NB4 (cell line): ENCODE measurements at regions not wholly inside any gene's neighbourhood (a gene's known extent, or its start where the extent isn't known, plus 50 kb on each side); places are given as distances from the start of the nearest gene placed in this dataset.

ENCODE experiments used
- MYC ChIP-seq: IDR thresholded peaks from 2 replicates; pipeline ENCODE4 v1.6.1; 2011; ENCODE audit warnings: low read depth, low read length
- TF ChIP-seq, protein P1 (sequence below): IDR thresholded peaks from one replicate; pipeline ENCODE4 v1.5.1; 2012; ENCODE audit warnings: low read depth, low read length

GRCh38 chr4:33025236-33025635 is 2305.1 kb downstream of the PCDH7 start:
- TF ChIP-seq, protein P1, sequence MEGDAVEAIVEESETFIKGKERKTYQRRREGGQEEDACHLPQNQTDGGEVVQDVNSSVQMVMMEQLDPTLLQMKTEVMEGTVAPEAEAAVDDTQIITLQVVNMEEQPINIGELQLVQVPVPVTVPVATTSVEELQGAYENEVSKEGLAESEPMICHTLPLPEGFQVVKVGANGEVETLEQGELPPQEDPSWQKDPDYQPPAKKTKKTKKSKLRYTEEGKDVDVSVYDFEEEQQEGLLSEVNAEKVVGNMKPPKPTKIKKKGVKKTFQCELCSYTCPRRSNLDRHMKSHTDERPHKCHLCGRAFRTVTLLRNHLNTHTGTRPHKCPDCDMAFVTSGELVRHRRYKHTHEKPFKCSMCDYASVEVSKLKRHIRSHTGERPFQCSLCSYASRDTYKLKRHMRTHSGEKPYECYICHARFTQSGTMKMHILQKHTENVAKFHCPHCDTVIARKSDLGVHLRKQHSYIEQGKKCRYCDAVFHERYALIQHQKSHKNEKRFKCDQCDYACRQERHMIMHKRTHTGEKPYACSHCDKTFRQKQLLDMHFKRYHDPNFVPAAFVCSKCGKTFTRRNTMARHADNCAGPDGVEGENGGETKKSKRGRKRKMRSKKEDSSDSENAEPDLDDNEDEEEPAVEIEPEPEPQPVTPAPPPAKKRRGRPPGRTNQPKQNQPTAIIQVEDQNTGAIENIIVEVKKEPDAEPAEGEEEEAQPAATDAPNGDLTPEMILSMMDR, result no peak
- no peak for TF ChIP-seq MYC
